GM12891 (cell line): ENCODE measurements at regions not wholly inside any gene's neighbourhood (a gene's known extent, or its start where the extent isn't known, plus 50 kb on each side); places are given as distances from the start of the nearest gene placed in this dataset.

Experiments
- POLR2A ChIP-seq: IDR thresholded peaks from 2 replicates; pipeline ENCODE4 v1.6.1; 2011; ENCODE audit warnings: low read depth, low read length, control low read depth
- POLR2AphosphoS5 ChIP-seq: IDR thresholded peaks from 2 replicates; pipeline ENCODE4 v1.6.1; 2011; ENCODE audit warnings: low read depth, low read length, control low read depth

- no peak for TF ChIP-seq POLR2AphosphoS5
- no peak for TF ChIP-seq POLR2A
Observed at GRCh38 chr2:155633060-155633839, 699.3 kb downstream of the NR4A2 start.
